ENCODE measurements at regions not wholly inside any gene's neighbourhood (a gene's known extent, or its start where the extent isn't known, plus 50 kb on each side); places are given as distances from the start of the nearest gene placed in this dataset.

GRCh38 chrX:45815441-45815840, 614.8 kb upstream of the DIPK2B start:
- TF ChIP-seq CTCF (tag by site-specific recombination; IDR thresholded peaks at IDR 0.05): no peak
- TF ChIP-seq ZNF223 (tag by site-specific recombination; IDR thresholded peaks at IDR 0.05): no peak

Data from HEK293 (cell line).